ENCODE measurements at regions not wholly inside any gene's neighbourhood (a gene's known extent, or its start where the extent isn't known, plus 50 kb on each side); places are given as distances from the start of the nearest gene placed in this dataset.
"Not testable (repeated sequence)": the region's sequence is repeated elsewhere in the genome, so short reads cannot be mapped to it uniquely, and the experiment has no call there.

GRCh38 chr7:106371629-106372028 is 86.8 kb upstream of the NAMPT start:
- WGBS (ENCODE audit: insufficient coverage), result 85% methylated on average over 3 of the region's 4 CpGs
- Histone ChIP-seq H3K4me1 (ENCODE audit: control insufficient read depth, insufficient read depth, low read length) (no peaks in the 10 kb centered on the region), H3K27me3 (ENCODE audit: control insufficient read depth, insufficient read depth, low read length) (no peaks in the 10 kb centered on the region), H3K4me3 (ENCODE audit: low read length) (no peak overlapping the region), H3K27ac (ENCODE audit: low read length) (no peak overlapping the region), H3K9me3 (replicated peaks; ENCODE audit: control insufficient read depth, low read depth, low read length) (no peaks in the 10 kb centered on the region), H3K36me3 (ENCODE audit: control insufficient read depth, insufficient read depth, low read length) (no peaks in the 10 kb centered on the region)
- DNase-seq, result peak; percentile 15

DNA sequence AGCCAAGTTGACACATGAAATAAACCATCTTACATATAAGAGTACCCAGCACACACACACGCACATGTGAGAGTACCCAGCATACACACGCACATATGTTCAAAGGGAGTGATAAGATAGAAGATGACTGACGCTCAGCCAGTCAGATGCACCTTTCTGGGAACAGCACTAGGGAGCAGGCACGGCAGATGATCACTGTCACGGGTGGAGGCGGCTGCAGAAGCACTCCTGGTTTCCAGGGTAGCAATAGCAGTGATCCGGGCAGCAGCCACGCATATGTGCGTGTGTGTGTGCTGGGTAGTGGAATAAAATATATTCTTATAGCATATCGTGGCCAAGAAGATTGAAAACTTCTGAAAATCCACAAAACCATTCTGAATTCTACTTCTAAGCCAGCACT is 85.8 kb upstream of the NAMPT start:
- 79% methylated on average over 6 of the region's 10 CpGs for WGBS (ENCODE audit: insufficient coverage)
- no peak for DNase-seq

GRCh38 chr7:106369816-106370215 is 85.0 kb upstream of the NAMPT start:
- no peak overlapping the region for H3K27ac ChIP-seq (ENCODE audit: low read length)
- DNase-seq, result no peak
- no peaks in the 10 kb centered on the region for H3K36me3 ChIP-seq (ENCODE audit: control insufficient read depth, insufficient read depth, low read length)
- no peaks in the 10 kb centered on the region for H3K4me1 ChIP-seq (ENCODE audit: control insufficient read depth, insufficient read depth, low read length)
- no peaks in the 10 kb centered on the region for H3K9me3 ChIP-seq (replicated peaks; ENCODE audit: control insufficient read depth, low read depth, low read length)
- no peaks in the 10 kb centered on the region for H3K27me3 ChIP-seq (ENCODE audit: control insufficient read depth, insufficient read depth, low read length)
- no peak overlapping the region for H3K4me3 ChIP-seq (ENCODE audit: low read length)
- WGBS (ENCODE audit: insufficient coverage), result no CpG with 5 or more reads among the region's 2 CpGs

More for the DNA sequence above, 85.8 kb upstream of the NAMPT start:
- Histone ChIP-seq H3K27ac (ENCODE audit: low read length) (no peak overlapping the region), H3K36me3 (ENCODE audit: control insufficient read depth, insufficient read depth, low read length) (no peaks in the 10 kb centered on the region), H3K9me3 (replicated peaks; ENCODE audit: control insufficient read depth, low read depth, low read length) (no peaks in the 10 kb centered on the region), H3K4me1 (ENCODE audit: control insufficient read depth, insufficient read depth, low read length) (no peaks in the 10 kb centered on the region), H3K27me3 (ENCODE audit: control insufficient read depth, insufficient read depth, low read length) (no peaks in the 10 kb centered on the region), H3K4me3 (ENCODE audit: low read length) (no peak overlapping the region)

GRCh38 chr7:106369352-106369751 is 84.6 kb upstream of the NAMPT start:
- H3K27me3 ChIP-seq (ENCODE audit: control insufficient read depth, insufficient read depth, low read length), result no peaks in the 10 kb centered on the region
- no peak for DNase-seq
- H3K4me1 ChIP-seq (ENCODE audit: control insufficient read depth, insufficient read depth, low read length), result no peaks in the 10 kb centered on the region
- no peak overlapping the region for H3K4me3 ChIP-seq (ENCODE audit: low read length)
- no peaks in the 10 kb centered on the region for H3K36me3 ChIP-seq (ENCODE audit: control insufficient read depth, insufficient read depth, low read length)
- H3K9me3 ChIP-seq (replicated peaks; ENCODE audit: control insufficient read depth, low read depth, low read length), result no peaks in the 10 kb centered on the region
- no peak overlapping the region for H3K27ac ChIP-seq (ENCODE audit: low read length)
- WGBS (ENCODE audit: insufficient coverage), result 40% methylated on average over 1 of the region's 3 CpGs

DNA sequence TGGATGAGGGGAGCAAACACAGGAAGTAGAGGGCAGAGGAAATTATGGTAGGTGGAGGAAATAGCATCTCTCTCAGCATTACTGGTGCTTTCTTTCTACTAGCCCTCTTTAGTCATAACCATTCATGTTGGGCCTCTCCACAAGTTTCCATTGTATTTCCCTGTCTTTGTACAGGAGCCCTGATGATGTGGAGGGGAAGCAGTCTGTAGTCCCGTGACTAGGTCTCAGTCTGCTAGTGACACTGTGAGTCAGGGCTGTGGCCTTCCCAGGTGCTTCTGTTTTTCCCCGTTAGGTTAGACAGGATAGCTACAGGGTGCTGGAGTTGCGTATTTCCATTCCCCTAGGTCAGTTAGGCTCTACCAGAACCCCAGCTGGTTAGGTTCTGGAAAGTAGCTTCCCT is 82.9 kb upstream of the NAMPT start:
- DNase-seq, result no peak
- no peaks in the 10 kb centered on the region for H3K36me3 ChIP-seq (ENCODE audit: control insufficient read depth, insufficient read depth, low read length)
- H3K4me3 ChIP-seq (ENCODE audit: low read length), result no peak overlapping the region
- H3K9me3 ChIP-seq (replicated peaks; ENCODE audit: control insufficient read depth, low read depth, low read length), result no peaks in the 10 kb centered on the region
- no peaks in the 10 kb centered on the region for H3K27me3 ChIP-seq (ENCODE audit: control insufficient read depth, insufficient read depth, low read length)
- no peaks in the 10 kb centered on the region for H3K4me1 ChIP-seq (ENCODE audit: control insufficient read depth, insufficient read depth, low read length)
- 94% methylated on average over 3 of the region's 3 CpGs for WGBS (ENCODE audit: insufficient coverage)
- H3K27ac ChIP-seq (ENCODE audit: low read length), result no peak overlapping the region

- Histone ChIP-seq H3K4me1 (ENCODE audit: control insufficient read depth, insufficient read depth, low read length) (no peaks in the 10 kb centered on the region), H3K4me3 (ENCODE audit: low read length) (no peak overlapping the region), H3K27me3 (ENCODE audit: control insufficient read depth, insufficient read depth, low read length) (no peaks in the 10 kb centered on the region), H3K27ac (ENCODE audit: low read length) (no peak overlapping the region), H3K9me3 (replicated peaks; ENCODE audit: control insufficient read depth, low read depth, low read length) (no peaks in the 10 kb centered on the region), H3K36me3 (ENCODE audit: control insufficient read depth, insufficient read depth, low read length) (no peaks in the 10 kb centered on the region)
- DNase-seq, result no peak
- 54% methylated on average over 3 of the region's 3 CpGs for WGBS (ENCODE audit: insufficient coverage)
These were observed 82.2 kb upstream of the NAMPT start for GRCh38 chr7:106367018-106367420.

- no peak overlapping the region for H3K4me3 ChIP-seq (ENCODE audit: low read length)
- H3K36me3 ChIP-seq (ENCODE audit: control insufficient read depth, insufficient read depth, low read length), result no peaks in the 10 kb centered on the region
- H3K27me3 ChIP-seq (ENCODE audit: control insufficient read depth, insufficient read depth, low read length), result no peaks in the 10 kb centered on the region
- no peaks in the 10 kb centered on the region for H3K9me3 ChIP-seq (replicated peaks; ENCODE audit: control insufficient read depth, low read depth, low read length)
- H3K4me1 ChIP-seq (ENCODE audit: control insufficient read depth, insufficient read depth, low read length), result no peaks in the 10 kb centered on the region
- H3K27ac ChIP-seq (ENCODE audit: low read length), result no peak overlapping the region
- 100% methylated on average over 1 of the region's 3 CpGs for WGBS (ENCODE audit: insufficient coverage)
- DNase-seq, result no peak
These were observed 80.6 kb upstream of the NAMPT start for GRCh38 chr7:106365252-106366005.

DNA sequence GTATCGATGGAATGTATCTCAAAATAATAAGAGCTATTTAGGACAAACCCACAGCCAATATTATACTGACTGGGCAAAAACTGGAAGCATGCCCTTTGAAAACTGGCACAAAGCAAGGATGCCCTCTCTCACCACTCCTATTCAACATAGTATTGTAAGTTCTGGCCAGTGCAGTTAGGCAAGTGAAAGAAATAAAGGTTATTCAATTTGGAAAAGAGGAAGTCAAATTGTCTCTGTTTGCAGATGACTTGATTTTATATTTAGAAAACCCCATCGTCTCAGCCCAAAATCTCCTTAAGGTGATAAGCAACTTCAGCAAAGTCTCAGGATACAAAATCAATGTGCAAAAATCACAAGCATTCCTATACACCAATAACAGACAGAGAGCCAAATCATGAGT is 77.7 kb upstream of the NAMPT start:
- DNase-seq; H3K4me1 ChIP-seq (ENCODE audit: control insufficient read depth, insufficient read depth, low read length); H3K9me3 ChIP-seq (replicated peaks; ENCODE audit: control insufficient read depth, low read depth, low read length); H3K27ac ChIP-seq (ENCODE audit: low read length); H3K4me3 ChIP-seq (ENCODE audit: low read length); H3K27me3 ChIP-seq (ENCODE audit: control insufficient read depth, insufficient read depth, low read length); H3K36me3 ChIP-seq (ENCODE audit: control insufficient read depth, insufficient read depth, low read length): not testable (repeated sequence)
- no CpG with 5 or more reads among the region's 2 CpGs for WGBS (ENCODE audit: insufficient coverage)

DNA sequence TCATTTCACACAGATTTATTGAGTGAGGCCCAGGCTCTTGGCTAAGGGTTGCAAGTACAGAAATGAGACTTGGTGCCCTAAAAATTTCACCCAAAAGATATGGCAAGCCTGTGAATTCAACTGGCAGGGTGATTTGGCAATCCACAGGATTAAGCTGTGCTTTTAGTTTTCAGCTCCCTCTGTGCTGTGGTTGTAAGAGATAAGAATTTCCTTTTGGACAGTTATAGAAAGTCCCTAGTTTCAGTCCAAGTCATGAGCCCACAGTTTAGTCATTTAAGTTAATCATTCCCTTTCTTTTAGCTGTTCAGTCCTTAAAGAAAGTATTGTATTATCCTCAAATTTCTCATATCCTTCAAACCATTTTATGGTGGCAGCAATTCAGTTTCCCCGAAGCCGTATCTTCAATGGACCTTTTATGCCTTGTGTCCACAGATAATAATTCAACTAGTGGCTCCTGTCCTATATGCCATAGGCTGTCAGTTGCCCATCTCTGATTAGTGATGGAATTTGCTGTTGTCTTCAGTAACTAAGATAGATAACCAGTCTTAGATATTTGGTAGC is 73.4 kb upstream of the NAMPT start:
- no peaks in the 10 kb centered on the region for H3K36me3 ChIP-seq (ENCODE audit: control insufficient read depth, insufficient read depth, low read length)
- no peaks in the 10 kb centered on the region for H3K27me3 ChIP-seq (ENCODE audit: control insufficient read depth, insufficient read depth, low read length)
- no peak overlapping the region for H3K27ac ChIP-seq (ENCODE audit: low read length)
- no peak overlapping the region for H3K4me3 ChIP-seq (ENCODE audit: low read length)
- WGBS (ENCODE audit: insufficient coverage), result no CpG with 5 or more reads among the region's 2 CpGs
- no peaks in the 10 kb centered on the region for H3K9me3 ChIP-seq (replicated peaks; ENCODE audit: control insufficient read depth, low read depth, low read length)
- no peaks in the 10 kb centered on the region for H3K4me1 ChIP-seq (ENCODE audit: control insufficient read depth, insufficient read depth, low read length)
- no peak for DNase-seq

GRCh38 chr7:106357675-106358074 is 72.9 kb upstream of the NAMPT start:
- Histone ChIP-seq H3K9me3 (replicated peaks; ENCODE audit: control insufficient read depth, low read depth, low read length) (no peaks in the 10 kb centered on the region), H3K36me3 (ENCODE audit: control insufficient read depth, insufficient read depth, low read length) (no peaks in the 10 kb centered on the region), H3K27me3 (ENCODE audit: control insufficient read depth, insufficient read depth, low read length) (no peaks in the 10 kb centered on the region), H3K4me3 (ENCODE audit: low read length) (no peak overlapping the region), H3K27ac (ENCODE audit: low read length) (no peak overlapping the region), H3K4me1 (ENCODE audit: control insufficient read depth, insufficient read depth, low read length) (no peaks in the 10 kb centered on the region)
- no peak for DNase-seq
- WGBS (ENCODE audit: insufficient coverage), result no CpG with 5 or more reads among the region's 4 CpGs

All from muscle of leg (tissue), 3 donors.